SK-N-SH (cell line): ENCODE measurements at regions not wholly inside any gene's neighbourhood (a gene's known extent, or its start where the extent isn't known, plus 50 kb on each side); places are given as distances from the start of the nearest gene placed in this dataset.

Experiments used
- ELF1 ChIP-seq: IDR thresholded peaks from 2 replicates; pipeline ENCODE4 v1.4.0; 2012
- EZH2phosphoT487 ChIP-seq: fragments of 200-600 bp; sonication (generic); IDR thresholded peaks from 2 replicates; pipeline ENCODE4 v1.6.1; 2017; ENCODE audit warnings: low read depth, mixed run types, mild to moderate bottlenecking, antibody characterized with exemption, moderate library complexity, borderline replicate concordance
- MXI1 ChIP-seq: IDR thresholded peaks from 2 replicates; pipeline ENCODE4 v1.6.1; 2012; ENCODE audit warnings: mild to moderate bottlenecking, low read depth, low read length, improper control_type of control experiment
- POLR2AphosphoS5 ChIP-seq: IDR thresholded peaks from 2 replicates; pipeline ENCODE4 v1.6.1; 2012; ENCODE audit warnings: low read depth, low read length
- RAD21 ChIP-seq: IDR thresholded peaks from 2 replicates; pipeline ENCODE4 v1.6.1; 2012; ENCODE audit warnings: mild to moderate bottlenecking, low read length
- RXRA ChIP-seq: IDR thresholded peaks from 2 replicates; pipeline ENCODE4 v1.4.0; 2012; ENCODE audit warnings: low read depth, mild to moderate bottlenecking, borderline replicate concordance
- TF ChIP-seq, protein P1 (sequence below): fragments of 200-600 bp; sonication (generic); IDR thresholded peaks from 2 replicates; pipeline ENCODE4 v1.6.1; 2017; ENCODE audit warnings: antibody characterized with exemption, mild to moderate bottlenecking, moderate library complexity
- TF ChIP-seq, protein P2 (sequence below): IDR thresholded peaks from 2 replicates; pipeline ENCODE4 v1.6.1; 2012; ENCODE audit warnings: mild to moderate bottlenecking, low read depth, low read length, moderate library complexity

DNA sequence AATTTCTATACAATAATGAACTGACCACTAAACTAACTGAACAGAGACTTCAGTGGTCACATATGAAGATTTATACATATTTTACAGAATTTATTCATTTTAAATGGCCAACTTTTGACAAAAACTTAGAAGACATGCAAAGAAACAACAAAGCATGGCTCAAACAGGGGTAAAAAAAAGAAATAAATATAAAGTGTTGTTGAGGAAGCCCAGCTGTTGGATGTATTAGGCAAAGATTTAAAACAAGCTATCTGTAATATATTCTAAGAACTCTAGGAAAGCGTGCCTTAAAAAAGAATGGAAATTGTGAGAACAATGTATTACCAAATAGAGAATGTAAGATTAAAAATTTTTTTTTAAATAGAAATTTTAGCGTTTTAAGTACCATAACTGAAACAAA is 210.9 kb upstream of the HTR2C start:
- TF ChIP-seq ELF1: no peak
- TF ChIP-seq RAD21: no peak
- TF ChIP-seq, protein P1, sequence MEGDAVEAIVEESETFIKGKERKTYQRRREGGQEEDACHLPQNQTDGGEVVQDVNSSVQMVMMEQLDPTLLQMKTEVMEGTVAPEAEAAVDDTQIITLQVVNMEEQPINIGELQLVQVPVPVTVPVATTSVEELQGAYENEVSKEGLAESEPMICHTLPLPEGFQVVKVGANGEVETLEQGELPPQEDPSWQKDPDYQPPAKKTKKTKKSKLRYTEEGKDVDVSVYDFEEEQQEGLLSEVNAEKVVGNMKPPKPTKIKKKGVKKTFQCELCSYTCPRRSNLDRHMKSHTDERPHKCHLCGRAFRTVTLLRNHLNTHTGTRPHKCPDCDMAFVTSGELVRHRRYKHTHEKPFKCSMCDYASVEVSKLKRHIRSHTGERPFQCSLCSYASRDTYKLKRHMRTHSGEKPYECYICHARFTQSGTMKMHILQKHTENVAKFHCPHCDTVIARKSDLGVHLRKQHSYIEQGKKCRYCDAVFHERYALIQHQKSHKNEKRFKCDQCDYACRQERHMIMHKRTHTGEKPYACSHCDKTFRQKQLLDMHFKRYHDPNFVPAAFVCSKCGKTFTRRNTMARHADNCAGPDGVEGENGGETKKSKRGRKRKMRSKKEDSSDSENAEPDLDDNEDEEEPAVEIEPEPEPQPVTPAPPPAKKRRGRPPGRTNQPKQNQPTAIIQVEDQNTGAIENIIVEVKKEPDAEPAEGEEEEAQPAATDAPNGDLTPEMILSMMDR: no peak
- no peak for TF ChIP-seq POLR2AphosphoS5
- no peak for TF ChIP-seq RXRA
- no peak for TF ChIP-seq MXI1
- no peak for TF ChIP-seq EZH2phosphoT487
- TF ChIP-seq, protein P2, sequence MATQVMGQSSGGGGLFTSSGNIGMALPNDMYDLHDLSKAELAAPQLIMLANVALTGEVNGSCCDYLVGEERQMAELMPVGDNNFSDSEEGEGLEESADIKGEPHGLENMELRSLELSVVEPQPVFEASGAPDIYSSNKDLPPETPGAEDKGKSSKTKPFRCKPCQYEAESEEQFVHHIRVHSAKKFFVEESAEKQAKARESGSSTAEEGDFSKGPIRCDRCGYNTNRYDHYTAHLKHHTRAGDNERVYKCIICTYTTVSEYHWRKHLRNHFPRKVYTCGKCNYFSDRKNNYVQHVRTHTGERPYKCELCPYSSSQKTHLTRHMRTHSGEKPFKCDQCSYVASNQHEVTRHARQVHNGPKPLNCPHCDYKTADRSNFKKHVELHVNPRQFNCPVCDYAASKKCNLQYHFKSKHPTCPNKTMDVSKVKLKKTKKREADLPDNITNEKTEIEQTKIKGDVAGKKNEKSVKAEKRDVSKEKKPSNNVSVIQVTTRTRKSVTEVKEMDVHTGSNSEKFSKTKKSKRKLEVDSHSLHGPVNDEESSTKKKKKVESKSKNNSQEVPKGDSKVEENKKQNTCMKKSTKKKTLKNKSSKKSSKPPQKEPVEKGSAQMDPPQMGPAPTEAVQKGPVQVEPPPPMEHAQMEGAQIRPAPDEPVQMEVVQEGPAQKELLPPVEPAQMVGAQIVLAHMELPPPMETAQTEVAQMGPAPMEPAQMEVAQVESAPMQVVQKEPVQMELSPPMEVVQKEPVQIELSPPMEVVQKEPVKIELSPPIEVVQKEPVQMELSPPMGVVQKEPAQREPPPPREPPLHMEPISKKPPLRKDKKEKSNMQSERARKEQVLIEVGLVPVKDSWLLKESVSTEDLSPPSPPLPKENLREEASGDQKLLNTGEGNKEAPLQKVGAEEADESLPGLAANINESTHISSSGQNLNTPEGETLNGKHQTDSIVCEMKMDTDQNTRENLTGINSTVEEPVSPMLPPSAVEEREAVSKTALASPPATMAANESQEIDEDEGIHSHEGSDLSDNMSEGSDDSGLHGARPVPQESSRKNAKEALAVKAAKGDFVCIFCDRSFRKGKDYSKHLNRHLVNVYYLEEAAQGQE: no peak
